HCT116 (cell line): ENCODE measurements at regions not wholly inside any gene's neighbourhood (a gene's known extent, or its start where the extent isn't known, plus 50 kb on each side); places are given as distances from the start of the nearest gene placed in this dataset.

Source experiments
- ATAC-seq: fragments of 200-7000 bp; cut with Tn5 transposase; 2 replicates; pipeline ENCODE4 v1.9.1; 2020; ENCODE audit warnings: mild to moderate bottlenecking, moderate library complexity
- BruUV-seq: library from RNA; stranded (reverse); fragments of 400-500 nt; replicated peaks from 2 replicates; lab custom pipeline; 2021; lab: Mats Ljungman, UMichigan
- CTCF ChIA-PET: fragments of 300-600 bp; sonication (Branson Sonifier 250); formaldehyde crosslinking; loops from one replicate; lab custom pipeline; 2021; ENCODE audit warnings: antibody characterized with exemption; lab: Charles Lee
- POLR2A ChIA-PET: fragments of 300-600, 350-600 bp; sonication (Branson Sonifier 250); formaldehyde crosslinking; loops from one replicate; lab custom pipeline; 2021; ENCODE audit warnings: antibody characterized with exemption; lab: Charles Lee
- RAD21 ChIA-PET, 2 experiments: fragments of 300-600 bp; sonication (Branson Sonifier 250); formaldehyde crosslinking; loops; one replicate each; lab custom pipeline; 2023; ENCODE audit warnings: low total read pairs in 2 of 2; ENCODE audit not compliant: uncharacterized antibody in 2 of 2, unreplicated experiment in 2 of 2, low non-redundant PET in 1 of 2; lab: Charles Lee
- DNase-seq: peaks from one replicate; pipeline ENCODE4 v3.0.0-alpha.2; 2010; ENCODE audit warnings: low read depth, low spot score
- H2AFZ ChIP-seq: fragments of 200-600 bp; shearing (Covaris generic), sonication (generic); 2 replicates; pipeline ENCODE4 v1.6.1; 2017; ENCODE audit warnings: low read depth, mixed run types, mixed read lengths, antibody characterized with exemption, low read length; ENCODE audit not compliant: poor library complexity, severe bottlenecking
- H3K27ac ChIP-seq: 2 replicates; pipeline ENCODE4 v1.5.1; 2012; ENCODE audit warnings: low read depth, low read length
- H3K27me3 ChIP-seq: fragments of 200-600 bp; sonication (generic); 2 replicates; pipeline ENCODE4 v1.6.1; 2016; ENCODE audit warnings: mixed run types, low read length, mixed read lengths; ENCODE audit not compliant: insufficient read depth
- H3K36me3 ChIP-seq, 2 experiments: fragments of 200-500 bp in 1 of 2; fragments of 200-600 bp in 1 of 2; sonication (Bioruptor generic) in 1 of 2; sonication (generic) in 1 of 2; 2 replicates each; pipeline versions ENCODE4 v1.5.1 to v1.6.1; 2014 to 2016; ENCODE audit warnings: low read length in 2 of 2, inconsistent platforms in 1 of 2, mixed read lengths in 1 of 2, mixed run types in 1 of 2; ENCODE audit not compliant: insufficient read depth in 2 of 2, control insufficient read depth in 1 of 2
- H3K4me1 ChIP-seq, 2 experiments: fragments of 200-600 bp in 1 of 2; sonication (generic) in 1 of 2; 2 replicates each; pipeline versions ENCODE4 v1.5.1 to v1.6.1; 2012 to 2017; ENCODE audit warnings: low read length in 2 of 2, inconsistent platforms in 1 of 2, mild to moderate bottlenecking in 1 of 2, mixed read lengths in 1 of 2, mixed run types in 1 of 2, moderate library complexity in 1 of 2; ENCODE audit not compliant: insufficient read depth in 2 of 2, control insufficient read depth in 1 of 2
- H3K4me2 ChIP-seq: fragments of 200-600 bp; sonication (generic); 2 replicates; pipeline ENCODE4 v1.6.1; 2017; ENCODE audit warnings: mixed run types, low read length, mixed read lengths
- H3K4me3 ChIP-seq, 2 experiments: fragments of 200-600 bp in 1 of 2; sonication (generic) in 1 of 2; replicated peaks in 1 of 2; 2 replicates each; pipeline ENCODE4 v1.5.1; 2011 to 2016; ENCODE audit warnings: low read length in 2 of 2, control low read depth in 1 of 2, low read depth in 1 of 2, mild to moderate bottlenecking in 1 of 2, mixed read lengths in 1 of 2, mixed run types in 1 of 2
- H3K79me2 ChIP-seq: fragments of 200-600 bp; sonication (generic); 2 replicates; pipeline ENCODE4 v1.6.1; 2017; ENCODE audit warnings: mild to moderate bottlenecking, mixed run types, low read length, moderate library complexity, mixed read lengths; ENCODE audit not compliant: insufficient read depth
- H3K9ac ChIP-seq: fragments of 200-600 bp; sonication (generic); 2 replicates; pipeline ENCODE4 v1.6.1; 2016; ENCODE audit warnings: low read length, mixed read lengths
- H3K9me2 ChIP-seq: fragments of 200-600 bp; sonication (generic), shearing (Covaris generic); 2 replicates; pipeline ENCODE4 v1.6.1; 2017; ENCODE audit warnings: mixed run types, mild to moderate bottlenecking, moderate library complexity; ENCODE audit not compliant: insufficient read depth
- H3K9me3 ChIP-seq, 2 experiments: fragments of 200-500 bp in 1 of 2; fragments of 200-600 bp in 1 of 2; sonication (Bioruptor generic) in 1 of 2; sonication (generic) in 1 of 2; 2 replicates each; pipeline ENCODE4 v1.6.1; 2014 to 2017; ENCODE audit warnings: low read length in 2 of 2, mixed read lengths in 2 of 2, inconsistent platforms in 1 of 2, low read depth in 1 of 2, mild to moderate bottlenecking in 1 of 2, mixed run types in 1 of 2, moderate library complexity in 1 of 2; ENCODE audit not compliant: control insufficient read depth in 1 of 2, insufficient read depth in 1 of 2
- H4K20me1 ChIP-seq: fragments of 200-600 bp; sonication (generic), shearing (Covaris generic); 2 replicates; pipeline ENCODE4 v1.6.1; 2017; ENCODE audit warnings: mixed run types, mild to moderate bottlenecking, moderate library complexity; ENCODE audit not compliant: insufficient read depth
- EZH2 ChIP-seq: fragments of 200-600 bp; sonication (generic); IDR thresholded peaks from 2 replicates; pipeline ENCODE4 v1.6.1; 2017; ENCODE audit warnings: antibody characterized with exemption, mixed run types
- EZH2phosphoT487 ChIP-seq: fragments of 200-600 bp; IDR thresholded peaks from 2 replicates; pipeline ENCODE4 v1.6.1; 2018; ENCODE audit warnings: antibody characterized with exemption, borderline replicate concordance
- FOSL1 ChIP-seq: IDR thresholded peaks from 2 replicates; pipeline ENCODE4 v1.6.1; 2012; ENCODE audit warnings: low read depth
- JUND ChIP-seq: IDR thresholded peaks from 2 replicates; pipeline ENCODE4 v1.6.1; 2012
- MAX ChIP-seq: IDR thresholded peaks from 2 replicates; pipeline ENCODE4 v1.6.1; 2012
- POLR2A ChIP-seq: IDR thresholded peaks from 2 replicates; pipeline ENCODE4 v1.7.0; 2011; ENCODE audit warnings: borderline replicate concordance; ENCODE audit not compliant: insufficient read depth, insufficient read length; ENCODE audit errors: extremely low read depth
- SIN3A ChIP-seq: IDR thresholded peaks from 2 replicates; pipeline ENCODE4 v1.6.1; 2012; ENCODE audit warnings: low read depth
- SP1 ChIP-seq: IDR thresholded peaks from 2 replicates; pipeline ENCODE4 v1.6.1; 2012; ENCODE audit warnings: low read depth
- TCF7L2 ChIP-seq: IDR thresholded peaks from 2 replicates; pipeline ENCODE4 v1.7.0; 2011; ENCODE audit warnings: borderline replicate concordance, inconsistent platforms; ENCODE audit not compliant: insufficient read depth, insufficient read length; ENCODE audit errors: extremely low read depth
- ZBTB33 ChIP-seq: IDR thresholded peaks from 2 replicates; pipeline ENCODE4 v1.6.1; 2011; ENCODE audit warnings: mild to moderate bottlenecking, low read length, moderate library complexity; ENCODE audit not compliant: insufficient replicate concordance; ENCODE audit errors: extremely low read depth
- ZFX ChIP-seq: fragments of 450-650 bp; IDR thresholded peaks from 2 replicates; pipeline ENCODE4 v1.6.1; 2017
- intact Hi-C: fragments of 100-400 bp; cut with micrococcal nuclease; formaldehyde crosslinking; loops from 2 replicates; pipeline ENCODE4 v1.10.0; 2022
- TF ChIP-seq, protein P1 (sequence below), 3 experiments: fragments of 200-600 bp in 1 of 3; sonication (generic) in 1 of 3; IDR thresholded peaks in 2 of 3; conservative IDR thresholded peaks in 1 of 3; 2 replicates each; pipeline ENCODE4 v1.5.1; 2012 to 2017; ENCODE audit warnings: low read depth in 2 of 3, low read length in 2 of 3, antibody characterized with exemption in 1 of 3, borderline replicate concordance in 1 of 3, control low read depth in 1 of 3, mild to moderate bottlenecking in 1 of 3, mixed read lengths in 1 of 3, mixed run types in 1 of 3, moderate library complexity in 1 of 3; ENCODE audit not compliant: insufficient read depth in 1 of 3
- TF ChIP-seq, protein P2 (sequence below): IDR thresholded peaks from 2 replicates; pipeline ENCODE4 v1.6.1; 2012

DNA sequence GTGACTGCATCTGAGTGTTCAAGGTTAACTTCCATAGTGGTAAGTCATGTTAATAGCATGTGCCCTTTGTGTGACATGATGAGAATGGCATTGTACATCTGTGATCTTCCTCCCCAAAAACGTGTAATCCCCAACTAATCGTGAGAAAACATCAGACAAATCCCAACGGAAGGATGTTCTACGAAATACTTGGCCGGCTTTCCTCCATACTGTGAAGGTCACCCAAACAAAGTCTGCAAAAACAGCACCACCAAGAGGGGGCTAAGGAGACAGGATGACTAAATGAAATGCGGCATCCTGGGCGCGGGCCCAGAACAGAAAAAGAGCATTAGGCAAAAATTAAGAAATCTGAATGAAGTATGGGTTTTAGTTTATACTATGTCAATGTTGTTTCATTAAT is 81.8 kb downstream of the MED10 start:
- RAD21 ChIA-PET = no interaction called here
- DNase-seq = no peak
- TF ChIP-seq, protein P1, sequence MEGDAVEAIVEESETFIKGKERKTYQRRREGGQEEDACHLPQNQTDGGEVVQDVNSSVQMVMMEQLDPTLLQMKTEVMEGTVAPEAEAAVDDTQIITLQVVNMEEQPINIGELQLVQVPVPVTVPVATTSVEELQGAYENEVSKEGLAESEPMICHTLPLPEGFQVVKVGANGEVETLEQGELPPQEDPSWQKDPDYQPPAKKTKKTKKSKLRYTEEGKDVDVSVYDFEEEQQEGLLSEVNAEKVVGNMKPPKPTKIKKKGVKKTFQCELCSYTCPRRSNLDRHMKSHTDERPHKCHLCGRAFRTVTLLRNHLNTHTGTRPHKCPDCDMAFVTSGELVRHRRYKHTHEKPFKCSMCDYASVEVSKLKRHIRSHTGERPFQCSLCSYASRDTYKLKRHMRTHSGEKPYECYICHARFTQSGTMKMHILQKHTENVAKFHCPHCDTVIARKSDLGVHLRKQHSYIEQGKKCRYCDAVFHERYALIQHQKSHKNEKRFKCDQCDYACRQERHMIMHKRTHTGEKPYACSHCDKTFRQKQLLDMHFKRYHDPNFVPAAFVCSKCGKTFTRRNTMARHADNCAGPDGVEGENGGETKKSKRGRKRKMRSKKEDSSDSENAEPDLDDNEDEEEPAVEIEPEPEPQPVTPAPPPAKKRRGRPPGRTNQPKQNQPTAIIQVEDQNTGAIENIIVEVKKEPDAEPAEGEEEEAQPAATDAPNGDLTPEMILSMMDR (IDR thresholded peaks at IDR 0.05 in 2 of 3, conservative IDR thresholded peaks at IDR 0.05 in 1 of 3; ENCODE audit: borderline replicate concordance in 1 of 3, insufficient read depth in 1 of 3, low read depth in 2 of 3, low read length in 2 of 3) = no peak
- TF ChIP-seq SP1 (no peak), ZBTB33 (no peak), FOSL1 (no peak), EZH2 (no peak), SIN3A (no peak), JUND (no peak), TCF7L2 (no peak), POLR2A (no peak), EZH2phosphoT487 (no peak), MAX (no peak), ZFX (no peak)
- TF ChIP-seq, protein P2, sequence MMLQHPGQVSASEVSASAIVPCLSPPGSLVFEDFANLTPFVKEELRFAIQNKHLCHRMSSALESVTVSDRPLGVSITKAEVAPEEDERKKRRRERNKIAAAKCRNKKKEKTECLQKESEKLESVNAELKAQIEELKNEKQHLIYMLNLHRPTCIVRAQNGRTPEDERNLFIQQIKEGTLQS = no peak
- no TSS peak for BruUV-seq
- Histone ChIP-seq H3K9me2 (no peaks in the 10 kb centered on the region), H4K20me1 (no peaks in the 10 kb centered on the region; the same call in 1 of the 2 replicates), H3K9ac (no peak overlapping the region), H3K4me1 (no peaks in the 10 kb centered on the region), H3K27ac (no peak overlapping the region), H3K79me2 (no peaks in the 10 kb centered on the region), H3K27me3 (no peaks in the 10 kb centered on the region), H3K4me3 (no peak overlapping the region), H2AFZ (no peak overlapping the region), H3K9me3 (no peaks in the 10 kb centered on the region), H3K4me2 (no peak overlapping the region), H3K36me3 (no peaks in the 10 kb centered on the region)
- CTCF ChIA-PET = interaction anchor here (1.0 kb wide), 1 partner anchor 491 kb away, joined by 4 read pairs; no protein-coding TSS in a partner anchor
- no peak for ATAC-seq
- POLR2A ChIA-PET = no interaction called here
- intact Hi-C loops = loop anchor here (10.0 kb wide), 2 partner anchors 138 to 802 kb away; no protein-coding TSS in a partner anchor
